ENCODE measurements at regions not wholly inside any gene's neighbourhood (a gene's known extent, or its start where the extent isn't known, plus 50 kb on each side); places are given as distances from the start of the nearest gene placed in this dataset.

GRCh38 chrX:106220177-106220576 lies 52.1 kb downstream of the PWWP3B start:
- Histone ChIP-seq H3K36me3 (ENCODE audit: control insufficient read depth in 2 of 2, extremely low read depth in 1 of 2, insufficient read depth in 2 of 2, low read length in 2 of 2) (no peaks in the 10 kb centered on the region), H3K4me3 (ENCODE audit: control insufficient read depth in 2 of 3, extremely low read depth in 1 of 3, insufficient read depth in 2 of 3, low read depth in 1 of 3, low read length in 3 of 3) (no peak overlapping the region), H3K79me2 (ENCODE audit: control insufficient read depth, insufficient read depth, low read length) (no peaks in the 10 kb centered on the region), H3K27ac (ENCODE audit: control insufficient read depth, insufficient read depth, low read length) (no peak overlapping the region), H3K4me2 (ENCODE audit: control insufficient read depth, extremely low read depth, insufficient read depth, low read depth, low read length) (no peak overlapping the region), H2AFZ (ENCODE audit: control insufficient read depth, low read length) (no peak overlapping the region), H4K20me1 (ENCODE audit: control insufficient read depth, extremely low read depth, insufficient read depth, low read length) (no peaks in the 10 kb centered on the region), H3K27me3 (ENCODE audit: control insufficient read depth, extremely low read depth, insufficient read depth, low read length) (no peaks in the 10 kb centered on the region), H3K9me3 (ENCODE audit: control insufficient read depth, low read depth, low read length) (no peaks in the 10 kb centered on the region), H3K9ac (ENCODE audit: control insufficient read depth, extremely low read depth, insufficient read depth, low read length) (no peak overlapping the region), H3K4me1 (ENCODE audit: control insufficient read depth, extremely low read depth, insufficient read depth, low read length) (no peaks in the 10 kb centered on the region), H3K9me1 (ENCODE audit: control insufficient read depth, extremely low read depth, insufficient read depth, low read length) (no peaks in the 10 kb centered on the region)
- dilution Hi-C loops (cut with MboI; ENCODE audit: extremely low pct_ligation_motif_present, low sequenced_read_pairs) = no loop called here
- no peak for DNase-seq (ENCODE audit: low read depth, low spot score)
- no peak for TF ChIP-seq EZH2 (IDR thresholded peaks at IDR 0.05; ENCODE audit: low read length)
- TF ChIP-seq CTCF (optimal IDR thresholded peaks at IDR 0.05 in 1 of 3, IDR thresholded peaks at IDR 0.05 in 1 of 3, conservative IDR thresholded peaks at IDR 0.05 in 1 of 3; ENCODE audit: extremely low read depth in 1 of 3, insufficient read depth in 2 of 3, low read length in 3 of 3) = peak; percentile 30 to 66 (median 38)
- FAIRE-seq = no peak

- Histone ChIP-seq H3K27me3 (ENCODE audit: control insufficient read depth, extremely low read depth, insufficient read depth, low read length) (no peaks in the 10 kb centered on the region), H3K9ac (ENCODE audit: control insufficient read depth, extremely low read depth, insufficient read depth, low read length) (no peak overlapping the region), H3K36me3 (ENCODE audit: control insufficient read depth in 2 of 2, extremely low read depth in 1 of 2, insufficient read depth in 2 of 2, low read length in 2 of 2) (no peaks in the 10 kb centered on the region), H3K79me2 (ENCODE audit: control insufficient read depth, insufficient read depth, low read length) (no peaks in the 10 kb centered on the region), H4K20me1 (ENCODE audit: control insufficient read depth, extremely low read depth, insufficient read depth, low read length) (no peaks in the 10 kb centered on the region), H3K4me1 (ENCODE audit: control insufficient read depth, extremely low read depth, insufficient read depth, low read length) (peaks cover 6% of the 10 kb centered on the region), H3K4me3 (ENCODE audit: control insufficient read depth in 2 of 3, extremely low read depth in 1 of 3, insufficient read depth in 2 of 3, low read depth in 1 of 3, low read length in 3 of 3) (no peak overlapping the region), H3K4me2 (ENCODE audit: control insufficient read depth, extremely low read depth, insufficient read depth, low read depth, low read length) (no peak overlapping the region), H3K9me1 (ENCODE audit: control insufficient read depth, extremely low read depth, insufficient read depth, low read length) (no peaks in the 10 kb centered on the region), H3K9me3 (ENCODE audit: control insufficient read depth, low read depth, low read length) (no peaks in the 10 kb centered on the region), H2AFZ (ENCODE audit: control insufficient read depth, low read length) (no peak overlapping the region), H3K27ac (ENCODE audit: control insufficient read depth, insufficient read depth, low read length) (no peak overlapping the region)
- dilution Hi-C loops (cut with MboI; ENCODE audit: extremely low pct_ligation_motif_present, low sequenced_read_pairs) = no loop called here
- DNase-seq (ENCODE audit: low read depth, low spot score) (no peak), FAIRE-seq (no peak)
- TF ChIP-seq CTCF (optimal IDR thresholded peaks at IDR 0.05 in 1 of 3, IDR thresholded peaks at IDR 0.05 in 1 of 3, conservative IDR thresholded peaks at IDR 0.05 in 1 of 3; ENCODE audit: extremely low read depth in 1 of 3, insufficient read depth in 2 of 3, low read length in 3 of 3) (no peak), EZH2 (IDR thresholded peaks at IDR 0.05; ENCODE audit: low read length) (no peak)
Measured at GRCh38 chrX:106243376-106243775, 75.3 kb downstream of the PWWP3B start.
